Neural progenitor cell (in vitro differentiated cells): ENCODE measurements at regions not wholly inside any gene's neighbourhood (a gene's known extent, or its start where the extent isn't known, plus 50 kb on each side); places are given as distances from the start of the nearest gene placed in this dataset.

Source experiments
- DNase-seq: peaks from one replicate; pipeline ENCODE4 v3.0.0-alpha.2; 2016; ENCODE audit warnings: low spot score
- H2AFZ ChIP-seq: fragments of 200-600 bp; sonication (generic); replicated peaks from 2 replicates; pipeline ENCODE4 v1.6.1; 2016; ENCODE audit warnings: antibody characterized with exemption
- H3F3A ChIP-seq: fragments of 200-600 bp; sonication (generic); 2 replicates; pipeline ENCODE4 v1.6.1; 2016; ENCODE audit warnings: antibody characterized with exemption, low read depth
- H3K27ac ChIP-seq: fragments of 200-600 bp; sonication (generic); 2 replicates; pipeline ENCODE4 v1.5.1; 2016; ENCODE audit warnings: mild to moderate bottlenecking
- H3K27me3 ChIP-seq: fragments of 200-600 bp; sonication (generic); 2 replicates; pipeline ENCODE4 v1.6.1; 2016; ENCODE audit warnings: mild to moderate bottlenecking, moderate library complexity
- H3K36me3 ChIP-seq: fragments of 200-600 bp; sonication (generic); 2 replicates; pipeline ENCODE4 v1.5.1; 2016
- H3K4me1 ChIP-seq: fragments of 200-600 bp; sonication (generic); 2 replicates; pipeline ENCODE4 v1.6.1; 2016; ENCODE audit warnings: mixed run types
- H3K4me2 ChIP-seq: fragments of 200-600 bp; sonication (generic); 2 replicates; pipeline ENCODE4 v1.6.1; 2016
- H3K4me3 ChIP-seq: fragments of 200-600 bp; sonication (generic); 2 replicates; pipeline ENCODE4 v1.5.1; 2016
- H3K79me2 ChIP-seq: fragments of 200-600 bp; sonication (generic); 2 replicates; pipeline ENCODE4 v1.6.1; 2016; ENCODE audit warnings: low read depth
- H3K9ac ChIP-seq: fragments of 200-600 bp; sonication (generic); 2 replicates; pipeline ENCODE4 v1.6.1; 2016
- H3K9me3 ChIP-seq: fragments of 200-600 bp; sonication (generic); 2 replicates; pipeline ENCODE4 v1.5.1; 2016; ENCODE audit warnings: low read depth
- H4K20me1 ChIP-seq: fragments of 200-600 bp; sonication (generic); 2 replicates; pipeline ENCODE4 v1.6.1; 2016; ENCODE audit warnings: low read depth
- H3K27ac Mint-ChIP-seq: 3 replicates; pipeline ENCODE4 v1.8.0; 2021; ENCODE audit warnings: mixed read lengths
- H3K27me3 Mint-ChIP-seq: 2 replicates; pipeline ENCODE4 v1.8.0; 2022; ENCODE audit warnings: low read depth, mild to moderate bottlenecking, inconsistent platforms, moderate library complexity, mixed read lengths; ENCODE audit not compliant: insufficient read depth
- H3K36me3 Mint-ChIP-seq: 3 replicates; pipeline ENCODE4 v1.8.0; 2021; ENCODE audit warnings: mixed read lengths
- H3K4me1 Mint-ChIP-seq: 3 replicates; pipeline ENCODE4 v1.8.0; 2021; ENCODE audit warnings: mixed read lengths
- H3K4me3 Mint-ChIP-seq: 3 replicates; pipeline ENCODE4 v1.8.0; 2021; ENCODE audit warnings: mild to moderate bottlenecking, moderate library complexity, mixed read lengths
- H3K9me3 Mint-ChIP-seq: 3 replicates; pipeline ENCODE4 v1.8.0; 2020; ENCODE audit warnings: mixed read lengths
- CTCF ChIP-seq: fragments of 200-600 bp; sonication (generic); IDR thresholded peaks from 2 replicates; pipeline ENCODE4 v1.5.1; 2017; ENCODE audit warnings: antibody characterized with exemption, mild to moderate bottlenecking
- EZH2 ChIP-seq: fragments of 200-600 bp; sonication (generic); IDR thresholded peaks from 2 replicates; pipeline ENCODE4 v1.6.1; 2017; ENCODE audit warnings: antibody characterized with exemption, mild to moderate bottlenecking, moderate library complexity
- EZH2phosphoT487 ChIP-seq: fragments of 200-600 bp; sonication (generic); IDR thresholded peaks from 2 replicates; pipeline ENCODE4 v1.6.1; 2017; ENCODE audit warnings: antibody characterized with exemption

- H3K4me2 ChIP-seq, result peak overlapping the region; percentile 13
- H3K9me3 Mint-ChIP-seq, result peaks cover 27% of the 10 kb centered on the region
- peak; percentile 44 for DNase-seq
- H3F3A ChIP-seq, result peaks cover 21% of the 10 kb centered on the region
- peaks cover 10% of the 10 kb centered on the region for H3K27me3 Mint-ChIP-seq
- H2AFZ ChIP-seq, result no peak overlapping the region
- no peak overlapping the region for H3K27ac Mint-ChIP-seq
- no peak overlapping the region for H3K27ac ChIP-seq
- no peak overlapping the region for H3K9ac ChIP-seq
- no peaks in the 10 kb centered on the region for H3K9me3 ChIP-seq
- no peak for TF ChIP-seq EZH2
- no peak for TF ChIP-seq EZH2phosphoT487
- TF ChIP-seq CTCF, result no peak
- H3K4me3 Mint-ChIP-seq, result no peak overlapping the region
- H3K36me3 ChIP-seq, result no peaks in the 10 kb centered on the region
- H3K27me3 ChIP-seq, result no peaks in the 10 kb centered on the region
- H3K4me1 Mint-ChIP-seq, result peaks cover 22% of the 10 kb centered on the region
- peaks cover 28% of the 10 kb centered on the region for H3K4me1 ChIP-seq
- no peaks in the 10 kb centered on the region for H3K36me3 Mint-ChIP-seq
- H3K79me2 ChIP-seq, result no peaks in the 10 kb centered on the region
- H4K20me1 ChIP-seq, result no peaks in the 10 kb centered on the region
- no peak overlapping the region for H3K4me3 ChIP-seq
Observed at GRCh38 chr22:27347951-27348350, 453.6 kb downstream of the MN1 start.

- Histone ChIP-seq H2AFZ (no peak overlapping the region), H3K4me1 (peaks cover 30% of the 10 kb centered on the region), H3K79me2 (no peaks in the 10 kb centered on the region), H3K27ac (no peak overlapping the region), H4K20me1 (no peaks in the 10 kb centered on the region), H3K27me3 (no peaks in the 10 kb centered on the region), H3K9ac (no peak overlapping the region), H3K4me3 (no peak overlapping the region), H3K36me3 (no peaks in the 10 kb centered on the region), H3K9me3 (no peaks in the 10 kb centered on the region), H3F3A (peaks cover 21% of the 10 kb centered on the region), H3K4me2 (no peak overlapping the region)
- no peak overlapping the region for H3K4me3 Mint-ChIP-seq
- no peak for TF ChIP-seq EZH2phosphoT487
- no peak for TF ChIP-seq EZH2
- no peak for TF ChIP-seq CTCF
- no peak overlapping the region for H3K27ac Mint-ChIP-seq
- H3K4me1 Mint-ChIP-seq, result peaks cover 22% of the 10 kb centered on the region
- H3K27me3 Mint-ChIP-seq, result peaks cover 11% of the 10 kb centered on the region
- no peak for DNase-seq
- no peaks in the 10 kb centered on the region for H3K36me3 Mint-ChIP-seq
- H3K9me3 Mint-ChIP-seq, result peaks cover 26% of the 10 kb centered on the region
Observed at GRCh38 chr22:27348634-27349033, 452.9 kb downstream of the MN1 start.

GRCh38 chr22:27349456-27349855, 452.1 kb downstream of the MN1 start:
- no peaks in the 10 kb centered on the region for H3K36me3 ChIP-seq
- H3K79me2 ChIP-seq, result no peaks in the 10 kb centered on the region
- Mint-ChIP-seq H3K4me1 (peaks cover 22% of the 10 kb centered on the region), H3K36me3 (no peaks in the 10 kb centered on the region), H3K27me3 (peaks cover 11% of the 10 kb centered on the region), H3K4me3 (no peak overlapping the region), H3K9me3 (peaks cover 27% of the 10 kb centered on the region), H3K27ac (no peak overlapping the region)
- no peak overlapping the region for H3K9ac ChIP-seq
- H3K27ac ChIP-seq, result no peak overlapping the region
- DNase-seq, result no peak
- no peak overlapping the region for H3K4me2 ChIP-seq
- no peaks in the 10 kb centered on the region for H3K9me3 ChIP-seq
- no peaks in the 10 kb centered on the region for H3K27me3 ChIP-seq
- H3K4me3 ChIP-seq, result no peak overlapping the region
- TF ChIP-seq CTCF, result no peak
- no peak for TF ChIP-seq EZH2
- no peak for TF ChIP-seq EZH2phosphoT487
- no peak overlapping the region for H2AFZ ChIP-seq
- H3F3A ChIP-seq, result peaks cover 17% of the 10 kb centered on the region
- no peaks in the 10 kb centered on the region for H4K20me1 ChIP-seq
- peaks cover 30% of the 10 kb centered on the region for H3K4me1 ChIP-seq
